ENCODE measurements at regions not wholly inside any gene's neighbourhood (a gene's known extent, or its start where the extent isn't known, plus 50 kb on each side); places are given as distances from the start of the nearest gene placed in this dataset.

GRCh38 chr7:35467456-35467978 lies 213.6 kb upstream of the TBX20 start:
- no peak for TF ChIP-seq CTCF (IDR thresholded peaks at IDR 0.05; ENCODE audit: low read length, missing control alignments)
- H3K4me3 ChIP-seq (replicated peaks; ENCODE audit: low read depth, low read length): no peak overlapping the region
- no peak for DNase-seq (ENCODE audit: low read depth)

GRCh38 chr7:35465791-35466336 lies 212.0 kb upstream of the TBX20 start:
- no peak for TF ChIP-seq CTCF (IDR thresholded peaks at IDR 0.05; ENCODE audit: low read length, missing control alignments)
- no peak overlapping the region for H3K4me3 ChIP-seq (replicated peaks; ENCODE audit: low read depth, low read length)
- DNase-seq (ENCODE audit: low read depth): no peak

- H3K4me3 ChIP-seq (replicated peaks; ENCODE audit: low read depth, low read length): no peak overlapping the region
- DNase-seq (ENCODE audit: low read depth): no peak
- no peak for TF ChIP-seq CTCF (IDR thresholded peaks at IDR 0.05; ENCODE audit: low read length, missing control alignments)
These were observed 209.9 kb upstream of the TBX20 start for GRCh38 chr7:35463751-35464150.

GRCh38 chr7:35463176-35463700 lies 209.3 kb upstream of the TBX20 start:
- no peak for TF ChIP-seq CTCF (IDR thresholded peaks at IDR 0.05; ENCODE audit: low read length, missing control alignments)
- DNase-seq (ENCODE audit: low read depth): no peak
- no peak overlapping the region for H3K4me3 ChIP-seq (replicated peaks; ENCODE audit: low read depth, low read length)

GRCh38 chr7:35454575-35455385 lies 200.9 kb upstream of the TBX20 start:
- H3K4me3 ChIP-seq (replicated peaks; ENCODE audit: low read depth, low read length): no peak overlapping the region
- TF ChIP-seq CTCF (IDR thresholded peaks at IDR 0.05; ENCODE audit: low read length, missing control alignments): no peak
- DNase-seq (ENCODE audit: low read depth): no peak

GRCh38 chr7:35450456-35451214 lies 196.7 kb upstream of the TBX20 start:
- DNase-seq (ENCODE audit: low read depth): no peak
- H3K4me3 ChIP-seq (replicated peaks; ENCODE audit: low read depth, low read length): no peak overlapping the region
- TF ChIP-seq CTCF (IDR thresholded peaks at IDR 0.05; ENCODE audit: low read length, missing control alignments): no peak
